Suprapubic skin (tissue), 4 donors: ENCODE measurements at regions not wholly inside any gene's neighbourhood (a gene's known extent, or its start where the extent isn't known, plus 50 kb on each side); places are given as distances from the start of the nearest gene placed in this dataset.
"Not testable (repeated sequence)": the region's sequence is repeated elsewhere in the genome, so short reads cannot be mapped to it uniquely, and the experiment has no call there.

Source experiments
- DNase-seq, 2 donors: peaks; one replicate each; pipeline ENCODE4 v3.0.0-alpha.2; 2019; ENCODE audit warnings: low spot score in 2 of 2
- H3K27ac ChIP-seq: fragments of 200-600 bp; sonication (generic); one replicate; pipeline ENCODE4 v1.5.1; 2019
- H3K27me3 ChIP-seq: fragments of 200-600 bp; sonication (generic); one replicate; pipeline ENCODE4 v1.5.1; 2019
- H3K36me3 ChIP-seq: fragments of 200-600 bp; sonication (generic); one replicate; pipeline ENCODE4 v1.5.1; 2019
- H3K4me1 ChIP-seq: fragments of 200-600 bp; sonication (generic); one replicate; pipeline ENCODE4 v1.5.1; 2019
- H3K4me3 ChIP-seq: fragments of 200-600 bp; sonication (generic); one replicate; pipeline ENCODE4 v1.5.1; 2019; ENCODE audit warnings: mild to moderate bottlenecking
- H3K9me3 ChIP-seq: fragments of 200-600 bp; sonication (generic); one replicate; pipeline ENCODE4 v1.5.1; 2019
- CTCF ChIP-seq, 2 donors: fragments of 200-600 bp in 1 of 2; fragments of 450-650 bp in 1 of 2; sonication (generic) in 1 of 2; IDR thresholded peaks; one replicate each; pipeline ENCODE4 v1.5.1; 2016 to 2019; ENCODE audit warnings: antibody characterized with exemption in 2 of 2, mild to moderate bottlenecking in 1 of 2, moderate library complexity in 1 of 2
- EP300 ChIP-seq: sonication (generic); formaldehyde crosslinking; IDR thresholded peaks from one replicate; pipeline ENCODE4 v1.6.1; 2017; ENCODE audit warnings: antibody characterized with exemption
- POLR2A ChIP-seq, 2 donors: fragments of 450-650 bp; IDR thresholded peaks; one replicate each; pipeline ENCODE4 v1.6.1; 2017; ENCODE audit warnings: antibody characterized with exemption in 2 of 2, mild to moderate bottlenecking in 2 of 2, moderate library complexity in 2 of 2
- POLR2AphosphoS5 ChIP-seq, 3 donors: sonication (generic); formaldehyde crosslinking; IDR thresholded peaks; one replicate each; pipeline ENCODE4 v1.6.1; 2017; ENCODE audit warnings: antibody characterized with exemption in 3 of 3
- WGBS: methylation state at CpG from one replicate; pipeline ENCODE4 v1.1.5; 2018; 5-methylcytosine and 5-hydroxymethylcytosine counted together

- no peaks in the 10 kb centered on the region for H3K4me1 ChIP-seq
- no peak overlapping the region for H3K27ac ChIP-seq
- no peak overlapping the region for H3K4me3 ChIP-seq
- 70% methylated on average over 2 of the region's 2 CpGs for WGBS
- no peaks in the 10 kb centered on the region for H3K9me3 ChIP-seq
- H3K27me3 ChIP-seq = no peaks in the 10 kb centered on the region
- TF ChIP-seq EP300 = no peak
- no peak for TF ChIP-seq CTCF (IDR thresholded peaks at IDR 0.05)
- TF ChIP-seq POLR2A (IDR thresholded peaks at IDR 0.05) = no peak
- no peak for TF ChIP-seq POLR2AphosphoS5 (IDR thresholded peaks at IDR 0.05)
- DNase-seq = no peak
- H3K36me3 ChIP-seq = no peaks in the 10 kb centered on the region
Measured at GRCh38 chr2:47720559-47720958, 62.4 kb upstream of the MSH6 start.

DNA sequence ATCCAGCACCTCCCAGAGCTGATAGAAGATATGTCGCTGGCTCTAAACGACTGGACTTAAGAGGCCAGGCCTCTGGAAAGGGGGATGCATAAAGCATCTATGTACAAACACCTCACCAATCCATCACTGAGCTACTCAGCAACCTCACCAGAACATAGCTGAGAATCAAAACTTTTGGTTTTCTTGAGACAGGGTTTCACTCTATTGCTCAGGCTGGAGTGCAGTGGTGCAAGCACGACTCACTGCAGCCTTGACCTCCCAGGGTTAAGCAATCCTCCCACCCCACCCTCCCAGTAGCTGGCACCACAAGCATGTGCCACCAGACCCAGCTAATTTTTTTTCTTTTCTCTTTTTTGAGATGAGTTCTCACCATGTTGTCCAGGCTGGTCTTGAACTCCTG, 62.9 kb upstream of the MSH6 start:
- Histone ChIP-seq H3K4me3 (no peak overlapping the region), H3K27ac (no peak overlapping the region), H3K27me3 (no peaks in the 10 kb centered on the region), H3K36me3 (no peaks in the 10 kb centered on the region), H3K9me3 (no peaks in the 10 kb centered on the region), H3K4me1 (no peaks in the 10 kb centered on the region)
- WGBS = 71% methylated on average over 3 of the region's 3 CpGs
- TF ChIP-seq POLR2A (IDR thresholded peaks at IDR 0.05) = no peak
- no peak for TF ChIP-seq POLR2AphosphoS5 (IDR thresholded peaks at IDR 0.05)
- no peak for TF ChIP-seq EP300
- no peak for TF ChIP-seq CTCF (IDR thresholded peaks at IDR 0.05)
- no peak for DNase-seq

DNA sequence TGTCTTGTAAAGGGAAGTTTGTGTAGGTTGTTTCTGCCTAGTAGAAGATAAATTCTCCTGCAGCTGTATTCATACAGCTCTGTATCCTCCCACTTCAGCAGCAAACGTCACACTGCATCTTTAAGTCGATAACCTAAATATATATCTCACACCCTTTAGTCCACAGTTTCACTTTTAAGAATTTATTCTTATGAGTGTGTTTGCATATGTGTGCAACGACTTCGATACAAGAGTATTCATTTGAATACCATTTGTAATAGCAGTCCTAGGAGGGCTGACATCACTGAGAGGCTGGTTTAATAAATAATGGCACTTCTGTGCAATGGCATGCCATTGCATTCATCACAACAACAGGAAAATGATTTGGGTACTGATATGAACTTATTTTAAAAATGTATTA, 63.8 kb upstream of the MSH6 start:
- H3K9me3 ChIP-seq = no peaks in the 10 kb centered on the region
- DNase-seq = no peak
- 61% methylated on average over 4 of the region's 4 CpGs for WGBS
- TF ChIP-seq CTCF (IDR thresholded peaks at IDR 0.05) = no peak
- H3K4me3 ChIP-seq = no peak overlapping the region
- H3K36me3 ChIP-seq = no peaks in the 10 kb centered on the region
- H3K4me1 ChIP-seq = no peaks in the 10 kb centered on the region
- no peaks in the 10 kb centered on the region for H3K27me3 ChIP-seq
- no peak overlapping the region for H3K27ac ChIP-seq

DNA sequence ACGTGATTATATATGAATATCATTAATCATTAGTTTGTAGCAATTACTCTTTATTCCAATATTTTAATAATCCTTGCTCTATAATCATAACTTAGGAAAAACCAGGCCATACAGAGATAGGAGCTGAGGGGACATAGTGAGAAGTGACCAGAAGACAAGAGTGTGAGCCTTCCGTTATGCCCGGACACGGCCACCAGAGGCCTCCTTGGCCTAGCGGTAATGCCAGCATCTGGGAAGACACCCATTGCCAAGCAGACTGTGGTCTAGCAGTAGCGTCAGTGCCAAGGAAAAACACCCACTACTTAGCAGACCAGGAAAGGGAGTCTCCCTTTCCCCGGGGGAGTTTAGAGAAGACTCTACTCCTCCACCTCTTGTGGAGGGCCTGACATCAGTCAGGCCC, 66.6 kb upstream of the MSH6 start:
- H3K27ac ChIP-seq, H3K9me3 ChIP-seq, H3K36me3 ChIP-seq, H3K4me1 ChIP-seq, H3K4me3 ChIP-seq, H3K27me3 ChIP-seq: not testable (repeated sequence)
- peak in 1 of 2 donors; percentile 40 for DNase-seq
- 87% methylated on average over 7 of the region's 7 CpGs for WGBS

GRCh38 chr2:47715552-47715951, 67.4 kb upstream of the MSH6 start:
- WGBS = 95% methylated on average over 7 of the region's 7 CpGs
- Histone ChIP-seq H3K27me3 (no peaks in the 10 kb centered on the region), H3K4me3 (no peak overlapping the region), H3K27ac (no peak overlapping the region), H3K4me1 (no peaks in the 10 kb centered on the region), H3K36me3 (no peaks in the 10 kb centered on the region), H3K9me3 (no peaks in the 10 kb centered on the region)
- DNase-seq = no peak
- no peak for TF ChIP-seq CTCF (IDR thresholded peaks at IDR 0.05)
- no peak for TF ChIP-seq POLR2AphosphoS5 (IDR thresholded peaks at IDR 0.05)
- TF ChIP-seq EP300 = no peak
- TF ChIP-seq POLR2A (IDR thresholded peaks at IDR 0.05) = no peak

GRCh38 chr2:47708801-47709499, 74.0 kb upstream of the MSH6 start:
- Histone ChIP-seq H3K36me3 (no peaks in the 10 kb centered on the region), H3K9me3 (no peaks in the 10 kb centered on the region), H3K4me3 (no peak overlapping the region), H3K4me1 (no peaks in the 10 kb centered on the region), H3K27ac (no peak overlapping the region), H3K27me3 (no peaks in the 10 kb centered on the region)
- no peak for TF ChIP-seq EP300
- TF ChIP-seq POLR2A (IDR thresholded peaks at IDR 0.05) = no peak
- no peak for TF ChIP-seq CTCF (IDR thresholded peaks at IDR 0.05)
- no peak for TF ChIP-seq POLR2AphosphoS5 (IDR thresholded peaks at IDR 0.05)
- no peak for DNase-seq
- WGBS = 87% methylated on average over 4 of the region's 4 CpGs
